Endothelial cell of umbilical vein (primary cell): ENCODE measurements at regions not wholly inside any gene's neighbourhood (a gene's known extent, or its start where the extent isn't known, plus 50 kb on each side); places are given as distances from the start of the nearest gene placed in this dataset.

ENCODE experiments used
- EZH2 ChIP-seq: IDR thresholded peaks from 2 replicates; pipeline ENCODE4 v1.6.1; 2012; ENCODE audit warnings: borderline replicate concordance, low read depth, mild to moderate bottlenecking, moderate library complexity, low read length, inconsistent platforms; ENCODE audit not compliant: severe bottlenecking
- FOS ChIP-seq: IDR thresholded peaks from 2 replicates; pipeline ENCODE4 v1.6.1; 2011; ENCODE audit warnings: mild to moderate bottlenecking, low read length, moderate library complexity, borderline replicate concordance; ENCODE audit not compliant: insufficient read depth
- POLR2AphosphoS5 ChIP-seq: IDR thresholded peaks from 2 replicates; pipeline ENCODE4 v1.6.1; 2012; ENCODE audit warnings: low read depth, mild to moderate bottlenecking, control low read depth, low read length, moderate library complexity; ENCODE audit not compliant: insufficient read depth
- TF ChIP-seq, protein P1 (sequence below), 2 donors: IDR thresholded peaks; 1 replicate in 1 of 2; 2 replicates in 1 of 2; pipeline ENCODE4 v1.5.1; 2011; ENCODE audit warnings: low read length in 2 of 2, mild to moderate bottlenecking in 2 of 2, moderate library complexity in 2 of 2, control low read depth in 1 of 2, inconsistent platforms in 1 of 2, low read depth in 1 of 2; ENCODE audit not compliant: insufficient read depth in 1 of 2; ENCODE audit errors: extremely low read depth in 1 of 2

DNA sequence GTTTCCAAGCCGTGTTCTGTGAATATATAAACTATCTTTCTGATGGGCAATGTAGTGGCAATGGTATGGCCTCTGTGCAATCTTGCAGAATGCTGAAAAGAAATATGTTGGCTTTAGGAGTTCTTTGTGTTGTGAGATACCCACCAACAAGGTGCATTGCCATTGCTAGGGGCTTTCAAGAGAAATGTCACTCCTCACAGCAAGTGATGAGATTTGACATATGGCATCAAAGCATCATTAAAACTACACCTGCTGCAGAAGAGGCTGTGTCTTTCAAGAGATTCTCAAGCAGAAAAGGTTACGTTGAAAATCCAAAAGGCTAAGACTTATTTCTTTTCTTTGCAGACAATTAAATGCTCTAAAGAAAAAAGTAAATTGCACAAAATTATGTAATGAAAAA is 1110.8 kb downstream of the CBLN2 start:
- TF ChIP-seq, protein P1, sequence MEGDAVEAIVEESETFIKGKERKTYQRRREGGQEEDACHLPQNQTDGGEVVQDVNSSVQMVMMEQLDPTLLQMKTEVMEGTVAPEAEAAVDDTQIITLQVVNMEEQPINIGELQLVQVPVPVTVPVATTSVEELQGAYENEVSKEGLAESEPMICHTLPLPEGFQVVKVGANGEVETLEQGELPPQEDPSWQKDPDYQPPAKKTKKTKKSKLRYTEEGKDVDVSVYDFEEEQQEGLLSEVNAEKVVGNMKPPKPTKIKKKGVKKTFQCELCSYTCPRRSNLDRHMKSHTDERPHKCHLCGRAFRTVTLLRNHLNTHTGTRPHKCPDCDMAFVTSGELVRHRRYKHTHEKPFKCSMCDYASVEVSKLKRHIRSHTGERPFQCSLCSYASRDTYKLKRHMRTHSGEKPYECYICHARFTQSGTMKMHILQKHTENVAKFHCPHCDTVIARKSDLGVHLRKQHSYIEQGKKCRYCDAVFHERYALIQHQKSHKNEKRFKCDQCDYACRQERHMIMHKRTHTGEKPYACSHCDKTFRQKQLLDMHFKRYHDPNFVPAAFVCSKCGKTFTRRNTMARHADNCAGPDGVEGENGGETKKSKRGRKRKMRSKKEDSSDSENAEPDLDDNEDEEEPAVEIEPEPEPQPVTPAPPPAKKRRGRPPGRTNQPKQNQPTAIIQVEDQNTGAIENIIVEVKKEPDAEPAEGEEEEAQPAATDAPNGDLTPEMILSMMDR (IDR thresholded peaks at IDR 0.05; ENCODE audit: extremely low read depth in 1 of 2, insufficient read depth in 1 of 2, low read depth in 1 of 2, low read length in 2 of 2) = no peak
- TF ChIP-seq POLR2AphosphoS5 (no peak), FOS (no peak), EZH2 (no peak)
